ENCODE measurements at regions not wholly inside any gene's neighbourhood (a gene's known extent, or its start where the extent isn't known, plus 50 kb on each side); places are given as distances from the start of the nearest gene placed in this dataset.

DNA sequence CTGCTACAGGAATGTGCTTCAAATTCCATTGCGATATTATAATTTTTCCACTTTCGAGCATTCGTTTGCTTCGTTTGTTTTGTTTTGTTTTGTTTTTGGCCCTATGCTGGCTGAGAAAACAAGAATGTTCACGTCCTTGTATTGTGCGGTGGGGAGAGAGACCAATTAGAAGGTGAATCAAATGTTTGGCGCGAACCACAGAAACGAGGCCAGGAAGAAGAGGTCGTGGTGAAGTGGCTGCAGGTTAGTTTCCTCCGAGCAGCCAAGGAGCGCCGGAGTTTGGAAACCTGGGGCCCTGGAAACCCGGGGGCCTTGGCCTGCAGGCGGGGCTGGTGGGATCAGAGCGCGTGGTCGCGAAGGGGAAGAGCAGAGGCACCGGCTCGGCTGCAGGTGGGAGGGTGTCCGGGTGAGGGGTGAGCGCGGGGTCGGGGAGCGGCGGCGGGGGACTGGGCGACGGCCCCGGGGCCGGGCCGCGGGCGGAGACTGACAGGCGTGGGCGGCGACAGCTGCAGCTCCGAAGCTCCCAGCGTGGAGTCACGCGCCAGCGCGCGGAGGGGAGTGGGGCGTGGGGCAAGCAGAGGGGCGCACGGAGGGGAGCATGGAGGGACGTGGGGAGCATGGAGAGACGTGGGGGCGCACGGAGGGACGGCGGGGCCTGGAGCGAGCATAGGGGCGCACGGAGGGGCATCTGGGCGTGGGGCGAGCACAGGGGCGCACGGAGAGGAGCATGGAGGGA, 141.5 kb upstream of the PDE10A start:
- peak; percentile 32 for TF ChIP-seq EZH2 (IDR thresholded peaks at IDR 0.05; ENCODE audit: borderline replicate concordance, low read depth, low read length, poor library complexity, severe bottlenecking)
- TF ChIP-seq, protein P1, sequence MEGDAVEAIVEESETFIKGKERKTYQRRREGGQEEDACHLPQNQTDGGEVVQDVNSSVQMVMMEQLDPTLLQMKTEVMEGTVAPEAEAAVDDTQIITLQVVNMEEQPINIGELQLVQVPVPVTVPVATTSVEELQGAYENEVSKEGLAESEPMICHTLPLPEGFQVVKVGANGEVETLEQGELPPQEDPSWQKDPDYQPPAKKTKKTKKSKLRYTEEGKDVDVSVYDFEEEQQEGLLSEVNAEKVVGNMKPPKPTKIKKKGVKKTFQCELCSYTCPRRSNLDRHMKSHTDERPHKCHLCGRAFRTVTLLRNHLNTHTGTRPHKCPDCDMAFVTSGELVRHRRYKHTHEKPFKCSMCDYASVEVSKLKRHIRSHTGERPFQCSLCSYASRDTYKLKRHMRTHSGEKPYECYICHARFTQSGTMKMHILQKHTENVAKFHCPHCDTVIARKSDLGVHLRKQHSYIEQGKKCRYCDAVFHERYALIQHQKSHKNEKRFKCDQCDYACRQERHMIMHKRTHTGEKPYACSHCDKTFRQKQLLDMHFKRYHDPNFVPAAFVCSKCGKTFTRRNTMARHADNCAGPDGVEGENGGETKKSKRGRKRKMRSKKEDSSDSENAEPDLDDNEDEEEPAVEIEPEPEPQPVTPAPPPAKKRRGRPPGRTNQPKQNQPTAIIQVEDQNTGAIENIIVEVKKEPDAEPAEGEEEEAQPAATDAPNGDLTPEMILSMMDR (conservative IDR thresholded peaks at IDR 0.05; ENCODE audit: low read depth, low read length) = no peak
- Histone ChIP-seq H3K9me3 (ENCODE audit: low read depth, low read length, poor library complexity, severe bottlenecking) (no peaks in the 10 kb centered on the region), H3K4me3 (ENCODE audit: low read depth, low read length, poor library complexity, severe bottlenecking) (no peak overlapping the region), H3K36me3 (ENCODE audit: insufficient read depth, low read length, poor library complexity, severe bottlenecking) (no peaks in the 10 kb centered on the region), H3K27me3 (replicated peaks; ENCODE audit: insufficient read depth, low read depth, low read length, poor library complexity) (peaks cover 86% of the 10 kb centered on the region), H3K4me1 (ENCODE audit: insufficient read depth, low read length, poor library complexity, severe bottlenecking) (no peaks in the 10 kb centered on the region), H3K27ac (ENCODE audit: low read depth, low read length, poor library complexity, severe bottlenecking) (no peak overlapping the region)
- intact Hi-C loops (cut with micrococcal nuclease; ENCODE audit: unreplicated experiment) = no loop called here
- BruUV-seq (replicated peaks) = no TSS peak
- ChIA-PET POLR2A (ENCODE audit: low non-redundant PET) (no interaction called here), CTCF (no interaction called here)
- no peak for DNase-seq (ENCODE audit: low spot score)

DNA sequence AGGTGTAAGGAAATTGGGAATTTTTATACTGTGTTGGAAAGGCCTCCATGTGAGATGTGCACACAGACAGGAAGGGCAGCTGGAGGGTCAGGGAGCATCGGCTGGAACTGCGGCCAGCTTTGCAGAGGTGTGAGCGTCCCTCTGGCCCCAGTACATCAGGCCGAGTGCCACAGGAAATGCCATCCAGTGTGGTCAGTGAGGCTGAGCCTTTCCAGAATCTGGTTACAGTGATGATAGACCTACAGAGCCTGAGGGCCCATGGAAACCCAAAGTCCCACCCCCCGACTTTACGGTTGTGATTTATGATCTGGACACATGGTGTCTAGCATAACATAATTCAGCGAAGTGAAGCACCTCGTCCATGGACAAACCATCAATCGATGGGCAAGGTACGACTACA, 137.3 kb upstream of the PDE10A start:
- H3K27ac ChIP-seq (ENCODE audit: low read depth, low read length, poor library complexity, severe bottlenecking) = no peak overlapping the region
- DNase-seq (ENCODE audit: low spot score) = no peak
- no peaks in the 10 kb centered on the region for H3K4me1 ChIP-seq (ENCODE audit: insufficient read depth, low read length, poor library complexity, severe bottlenecking)
- CTCF ChIA-PET = no interaction called here
- POLR2A ChIA-PET (ENCODE audit: low non-redundant PET) = no interaction called here
- peaks cover 66% of the 10 kb centered on the region for H3K27me3 ChIP-seq (replicated peaks; ENCODE audit: insufficient read depth, low read depth, low read length, poor library complexity)
- no TSS peak for BruUV-seq (replicated peaks)
- H3K36me3 ChIP-seq (ENCODE audit: insufficient read depth, low read length, poor library complexity, severe bottlenecking) = no peaks in the 10 kb centered on the region
- H3K4me3 ChIP-seq (ENCODE audit: low read depth, low read length, poor library complexity, severe bottlenecking) = no peak overlapping the region
- TF ChIP-seq, protein P1 (conservative IDR thresholded peaks at IDR 0.05; ENCODE audit: low read depth, low read length) = no peak
- TF ChIP-seq EZH2 (IDR thresholded peaks at IDR 0.05; ENCODE audit: borderline replicate concordance, low read depth, low read length, poor library complexity, severe bottlenecking) = no peak
- intact Hi-C loops (cut with micrococcal nuclease; ENCODE audit: unreplicated experiment) = no loop called here
- H3K9me3 ChIP-seq (ENCODE audit: low read depth, low read length, poor library complexity, severe bottlenecking) = no peaks in the 10 kb centered on the region

DNA sequence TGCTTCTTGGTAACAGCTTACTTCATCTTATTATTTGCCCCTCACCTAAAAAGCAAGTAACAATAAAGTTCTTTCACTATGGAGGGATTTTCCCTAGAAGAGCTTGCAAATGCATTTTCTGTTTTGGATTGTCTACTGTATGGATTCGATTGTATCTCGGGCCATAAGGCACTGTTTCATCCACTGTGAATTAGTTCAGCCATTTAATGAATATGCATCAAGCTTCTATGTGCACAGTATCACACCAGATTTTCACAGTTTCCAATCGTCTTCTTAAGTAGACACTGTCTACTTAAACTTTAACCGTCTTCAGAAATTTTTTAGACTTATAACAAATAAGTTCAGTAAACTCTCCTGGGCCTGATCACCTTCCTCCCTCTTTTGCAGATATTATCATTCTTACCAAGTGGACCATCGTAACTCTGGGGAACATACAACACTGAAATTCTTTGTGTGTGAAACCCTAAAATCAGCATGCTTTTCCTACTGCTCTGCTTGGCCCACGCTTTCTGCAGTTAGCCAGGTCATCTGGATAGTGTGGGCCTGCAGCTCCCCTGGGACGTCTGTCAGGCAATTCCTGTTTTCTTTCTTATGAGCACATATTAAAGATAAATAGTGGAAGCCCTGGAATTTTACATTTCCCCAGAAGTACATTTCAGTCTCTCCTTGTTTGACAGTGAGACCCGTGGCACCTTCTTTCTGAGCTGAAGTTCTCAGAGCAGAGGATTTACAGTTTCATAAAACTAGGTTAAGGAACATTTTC, 136.5 kb upstream of the PDE10A start:
- CTCF ChIA-PET = no interaction called here

More for the DNA sequence above, 136.5 kb upstream of the PDE10A start:
- intact Hi-C loops (cut with micrococcal nuclease; ENCODE audit: unreplicated experiment) = no loop called here
- Histone ChIP-seq H3K4me1 (ENCODE audit: insufficient read depth, low read length, poor library complexity, severe bottlenecking) (no peaks in the 10 kb centered on the region), H3K36me3 (ENCODE audit: insufficient read depth, low read length, poor library complexity, severe bottlenecking) (no peaks in the 10 kb centered on the region), H3K4me3 (ENCODE audit: low read depth, low read length, poor library complexity, severe bottlenecking) (no peak overlapping the region), H3K27ac (ENCODE audit: low read depth, low read length, poor library complexity, severe bottlenecking) (no peak overlapping the region), H3K27me3 (replicated peaks; ENCODE audit: insufficient read depth, low read depth, low read length, poor library complexity) (peaks cover 62% of the 10 kb centered on the region), H3K9me3 (ENCODE audit: low read depth, low read length, poor library complexity, severe bottlenecking) (no peaks in the 10 kb centered on the region)
- TF ChIP-seq EZH2 (IDR thresholded peaks at IDR 0.05; ENCODE audit: borderline replicate concordance, low read depth, low read length, poor library complexity, severe bottlenecking) = no peak
- no peak for DNase-seq (ENCODE audit: low spot score)
- BruUV-seq (replicated peaks) = no TSS peak
- POLR2A ChIA-PET (ENCODE audit: low non-redundant PET) = no interaction called here

All from A673 (cell line).